Tibial nerve (tissue), 4 donors: ENCODE measurements at regions not wholly inside any gene's neighbourhood (a gene's known extent, or its start where the extent isn't known, plus 50 kb on each side); places are given as distances from the start of the nearest gene placed in this dataset.
"Not testable (repeated sequence)": the region's sequence is repeated elsewhere in the genome, so short reads cannot be mapped to it uniquely, and the experiment has no call there.

ENCODE experiments used
- DNase-seq, 2 donors: peaks; one replicate each; pipeline ENCODE4 v3.0.0-alpha.2; 2019; ENCODE audit warnings: low spot score in 2 of 2
- H3K27ac ChIP-seq, 4 donors: fragments of 200-600 bp; sonication (generic) in 3 of 4; one replicate each; pipeline ENCODE4 v1.5.1; 2017 to 2019; ENCODE audit warnings: mild to moderate bottlenecking in 1 of 4
- H3K27me3 ChIP-seq, 2 donors: fragments of 200-600 bp; sonication (generic) in 1 of 2; one replicate each; pipeline versions ENCODE4 v1.5.1 to v1.6.0; 2017 to 2019
- H3K36me3 ChIP-seq, 3 donors: fragments of 200-600 bp; sonication (generic); one replicate each; pipeline ENCODE4 v1.5.1; 2018 to 2019
- H3K4me1 ChIP-seq, 4 donors: fragments of 200-600 bp; sonication (generic) in 3 of 4; one replicate each; pipeline ENCODE4 v1.5.1; 2017 to 2019
- H3K4me3 ChIP-seq, 4 donors: fragments of 200-600 bp; sonication (generic) in 3 of 4; one replicate each; pipeline ENCODE4 v1.5.1; 2017 to 2019; ENCODE audit warnings: mild to moderate bottlenecking in 1 of 4, moderate library complexity in 1 of 4
- H3K9me3 ChIP-seq, 4 donors: fragments of 200-600 bp; sonication (generic) in 3 of 4; one replicate each; pipeline ENCODE4 v1.5.1; 2017 to 2019
- CTCF ChIP-seq, 5 experiments: fragments of 200-600 bp in 3 of 5; fragments of 450-650 bp in 2 of 5; sonication (generic) in 3 of 5; IDR thresholded peaks; one replicate each; pipeline ENCODE4 v1.5.1; 2016 to 2019; ENCODE audit warnings: antibody characterized with exemption in 5 of 5, mild to moderate bottlenecking in 3 of 5, moderate library complexity in 2 of 5
- EP300 ChIP-seq, 2 donors: sonication (generic); formaldehyde crosslinking; IDR thresholded peaks; one replicate each; pipeline ENCODE4 v1.6.1; 2017; ENCODE audit warnings: antibody characterized with exemption in 2 of 2, mild to moderate bottlenecking in 1 of 2
- POLR2A ChIP-seq, 2 donors: fragments of 450-650 bp; IDR thresholded peaks; one replicate each; pipeline ENCODE4 v1.6.1; 2017; ENCODE audit warnings: antibody characterized with exemption in 2 of 2, mild to moderate bottlenecking in 2 of 2, moderate library complexity in 2 of 2
- WGBS, 2 donors: methylation state at CpG; one replicate each; pipeline ENCODE4 v1.1.5; 2018; 5-methylcytosine and 5-hydroxymethylcytosine counted together

- no peak for DNase-seq
- Histone ChIP-seq H3K27me3 (no peaks in the 10 kb centered on the region), H3K4me1 (peaks cover 0 to 17% (median 0%) of the 10 kb centered on the region in 4 donors), H3K27ac (peak overlapping the region in 1 of 4 donors; percentile 15), H3K9me3 (no peaks in the 10 kb centered on the region), H3K36me3 (no peaks in the 10 kb centered on the region), H3K4me3 (no peak overlapping the region)
- TF ChIP-seq CTCF (IDR thresholded peaks at IDR 0.05) (no peak), EP300 (IDR thresholded peaks at IDR 0.05) (no peak), POLR2A (IDR thresholded peaks at IDR 0.05) (no peak)
- WGBS, 2 donors = 84 to 85% methylated on average over 3 of the region's 3 CpGs
These were observed 190.9 kb upstream of the CDH11 start for GRCh38 chr16:65312795-65313194.

- Histone ChIP-seq H3K27me3 (no peaks in the 10 kb centered on the region), H3K4me1 (peaks cover 0 to 17% (median 0%) of the 10 kb centered on the region in 4 donors), H3K4me3 (no peak overlapping the region), H3K9me3 (no peaks in the 10 kb centered on the region), H3K27ac (no peak overlapping the region), H3K36me3 (no peaks in the 10 kb centered on the region)
- WGBS, 2 donors = 28 to 33% methylated on average over 1 of the region's 1 CpG
- no peak for TF ChIP-seq EP300 (IDR thresholded peaks at IDR 0.05)
- no peak for DNase-seq
These were observed 190.2 kb upstream of the CDH11 start for GRCh38 chr16:65312071-65312470.

- DNase-seq, H3K4me1 ChIP-seq, H3K27me3 ChIP-seq, H3K9me3 ChIP-seq, H3K27ac ChIP-seq, H3K36me3 ChIP-seq, H3K4me3 ChIP-seq: not testable (repeated sequence)
- WGBS, 2 donors = 86 to 96% methylated on average over 1 of the region's 1 CpG
These were observed 188.6 kb upstream of the CDH11 start for GRCh38 chr16:65310491-65310890.

GRCh38 chr16:65309354-65309753 is 187.5 kb upstream of the CDH11 start:
- Histone ChIP-seq H3K27me3 (no peaks in the 10 kb centered on the region), H3K4me1 (no peaks in the 10 kb centered on the region), H3K27ac (no peak overlapping the region), H3K4me3 (no peak overlapping the region), H3K36me3 (no peaks in the 10 kb centered on the region), H3K9me3 (no peaks in the 10 kb centered on the region)
- TF ChIP-seq CTCF (IDR thresholded peaks at IDR 0.05) = no peak
- no peak for TF ChIP-seq POLR2A (IDR thresholded peaks at IDR 0.05)
- no peak for TF ChIP-seq EP300 (IDR thresholded peaks at IDR 0.05)
- no peak for DNase-seq
- WGBS, 2 donors = 56 to 65% methylated on average over 4 of the region's 4 CpGs

GRCh38 chr16:65308506-65308905 is 186.6 kb upstream of the CDH11 start:
- 79 to 89% methylated on average over 2 of the region's 2 CpGs for WGBS, 2 donors

GRCh38 chr16:65307286-65307685 is 185.4 kb upstream of the CDH11 start:
- Histone ChIP-seq H3K4me1 (no peaks in the 10 kb centered on the region), H3K9me3 (no peaks in the 10 kb centered on the region), H3K27me3 (no peaks in the 10 kb centered on the region), H3K27ac (no peak overlapping the region), H3K36me3 (no peaks in the 10 kb centered on the region), H3K4me3 (no peak overlapping the region)
- WGBS, 2 donors = 71 to 76% methylated on average over 5 of the region's 5 CpGs
- TF ChIP-seq CTCF (IDR thresholded peaks at IDR 0.05) (no peak), EP300 (IDR thresholded peaks at IDR 0.05) (no peak), POLR2A (IDR thresholded peaks at IDR 0.05) (no peak)
- no peak for DNase-seq

More at GRCh38 chr16:65308506-65308905, 186.6 kb upstream of the CDH11 start:
- Histone ChIP-seq H3K27ac (no peak overlapping the region), H3K4me3 (no peak overlapping the region), H3K36me3 (no peaks in the 10 kb centered on the region), H3K4me1 (no peaks in the 10 kb centered on the region), H3K27me3 (no peaks in the 10 kb centered on the region), H3K9me3 (no peaks in the 10 kb centered on the region)
- no peak for DNase-seq
- TF ChIP-seq POLR2A (IDR thresholded peaks at IDR 0.05) = no peak
- TF ChIP-seq CTCF (IDR thresholded peaks at IDR 0.05) = no peak
- TF ChIP-seq EP300 (IDR thresholded peaks at IDR 0.05) = no peak
